H9 (cell line): ENCODE measurements at regions not wholly inside any gene's neighbourhood (a gene's known extent, or its start where the extent isn't known, plus 50 kb on each side); places are given as distances from the start of the nearest gene placed in this dataset.

Experiments
- DNase-seq: peaks from one replicate; pipeline ENCODE4 v3.0.0-alpha.2; 2017
- H2AFZ ChIP-seq: one replicate; pipeline ENCODE4 v1.6.1; 2013; ENCODE audit warnings: mild to moderate bottlenecking, low read length, control low read depth, moderate library complexity
- H2AK5ac ChIP-seq: 2 replicates; pipeline ENCODE4 v1.6.1; 2013; ENCODE audit warnings: low read length, control low read depth, mixed read lengths; ENCODE audit not compliant: insufficient read length
- H2BK120ac ChIP-seq: one replicate; pipeline ENCODE4 v1.6.1; 2013; ENCODE audit warnings: low read depth, mild to moderate bottlenecking, low read length, control low read depth, inconsistent platforms; ENCODE audit not compliant: poor library complexity, severe bottlenecking
- H2BK12ac ChIP-seq: 2 replicates; pipeline ENCODE4 v1.6.1; 2013; ENCODE audit warnings: low read length, control low read depth, mixed read lengths, low read depth; ENCODE audit not compliant: insufficient read length
- H2BK15ac ChIP-seq: 2 replicates; pipeline ENCODE4 v1.6.1; 2013; ENCODE audit warnings: low read depth, low read length, control low read depth
- H2BK20ac ChIP-seq: one replicate; pipeline ENCODE4 v1.6.1; 2013; ENCODE audit warnings: low read depth, mild to moderate bottlenecking, low read length, control low read depth, inconsistent platforms; ENCODE audit not compliant: poor library complexity, severe bottlenecking
- H2BK5ac ChIP-seq: 2 replicates; pipeline ENCODE4 v1.6.1; 2013; ENCODE audit warnings: low read length, control low read depth, mixed read lengths; ENCODE audit not compliant: insufficient read length
- H3K14ac ChIP-seq: 2 replicates; pipeline ENCODE4 v1.6.1; 2013; ENCODE audit warnings: low read length, control low read depth; ENCODE audit not compliant: insufficient read depth
- H3K18ac ChIP-seq: 2 replicates; pipeline ENCODE4 v1.6.1; 2013; ENCODE audit warnings: low read depth, mild to moderate bottlenecking, mixed read lengths, low read length, control low read depth; ENCODE audit not compliant: insufficient read length
- H3K23ac ChIP-seq: 2 replicates; pipeline ENCODE4 v1.6.1; 2013; ENCODE audit warnings: low read length, control low read depth, mixed read lengths, low read depth; ENCODE audit not compliant: insufficient read length
- H3K23me2 ChIP-seq: 2 replicates; pipeline ENCODE4 v1.6.1; 2013; ENCODE audit warnings: low read depth, mild to moderate bottlenecking, mixed read lengths, low read length, control low read depth; ENCODE audit not compliant: insufficient read length, poor library complexity, severe bottlenecking
- H3K27ac ChIP-seq: 2 replicates; pipeline ENCODE4 v1.5.1; 2013; ENCODE audit warnings: low read length, control low read depth, mixed read lengths, low read depth; ENCODE audit not compliant: insufficient read length
- H3K27me3 ChIP-seq: 2 replicates; pipeline ENCODE4 v1.6.1; 2013; ENCODE audit warnings: low read length, control low read depth, inconsistent platforms; ENCODE audit not compliant: insufficient read depth
- H3K4ac ChIP-seq: 2 replicates; pipeline ENCODE4 v1.6.1; 2013; ENCODE audit warnings: low read depth, mild to moderate bottlenecking, control low read depth, inconsistent platforms, low read length, moderate library complexity
- H3K4me1 ChIP-seq: 2 replicates; pipeline ENCODE4 v1.6.1; 2013; ENCODE audit warnings: low read length, control low read depth, inconsistent platforms; ENCODE audit not compliant: insufficient read depth
- H3K4me2 ChIP-seq: 2 replicates; pipeline ENCODE4 v1.6.1; 2013; ENCODE audit warnings: low read length, control low read depth, mixed read lengths; ENCODE audit not compliant: insufficient read length, insufficient read depth
- H3K56ac ChIP-seq: 2 replicates; pipeline ENCODE4 v1.6.1; 2013; ENCODE audit warnings: low read depth, mild to moderate bottlenecking, mixed read lengths, low read length, control low read depth; ENCODE audit not compliant: insufficient read length
- H3K79me1 ChIP-seq: 2 replicates; pipeline ENCODE4 v1.6.1; 2013; ENCODE audit warnings: low read depth, mild to moderate bottlenecking, moderate library complexity, low read length, control low read depth, inconsistent platforms; ENCODE audit not compliant: insufficient read depth, poor library complexity, severe bottlenecking
- H3K79me2 ChIP-seq: 2 replicates; pipeline ENCODE4 v1.6.1; 2013; ENCODE audit warnings: low read length, control low read depth, inconsistent platforms; ENCODE audit not compliant: insufficient read depth
- H3K9ac ChIP-seq: 2 replicates; pipeline ENCODE4 v1.6.1; 2013; ENCODE audit warnings: low read length, control low read depth, mixed read lengths; ENCODE audit not compliant: insufficient read length; ENCODE audit errors: extremely low read depth
- H3K9me3 ChIP-seq: one replicate; pipeline ENCODE4 v1.6.1; 2013; ENCODE audit warnings: low read depth, low read length, inconsistent platforms; ENCODE audit not compliant: control insufficient read depth
- H3T11ph ChIP-seq: one replicate; pipeline ENCODE4 v1.6.1; 2013; ENCODE audit warnings: mild to moderate bottlenecking, low read length, control low read depth, inconsistent platforms
- H4K20me1 ChIP-seq: one replicate; pipeline ENCODE4 v1.6.1; 2013; ENCODE audit not compliant: control insufficient read depth, insufficient read length, insufficient read depth
- H4K5ac ChIP-seq: 2 replicates; pipeline ENCODE4 v1.6.1; 2013; ENCODE audit warnings: low read depth, mild to moderate bottlenecking, mixed read lengths, low read length, control low read depth; ENCODE audit not compliant: insufficient read length
- H4K8ac ChIP-seq: replicated peaks from 2 replicates; pipeline ENCODE4 v1.6.1; 2013; ENCODE audit warnings: low read length, control low read depth, mixed read lengths, low read depth; ENCODE audit not compliant: insufficient read length
- H4K91ac ChIP-seq: 2 replicates; pipeline ENCODE4 v1.6.1; 2013; ENCODE audit warnings: low read depth, mild to moderate bottlenecking, moderate library complexity, mixed read lengths, low read length, control low read depth; ENCODE audit not compliant: insufficient read length
- H3K27ac Mint-ChIP-seq, 3 experiments: 2 replicates in 2 of 3; 3 replicates in 1 of 3; pipeline ENCODE4 v1.8.0; 2020 to 2021; ENCODE audit warnings: mixed read lengths in 3 of 3, mild to moderate bottlenecking in 1 of 3, moderate library complexity in 1 of 3
- H3K27me3 Mint-ChIP-seq: 2 replicates; pipeline ENCODE4 v1.8.0; 2021; ENCODE audit warnings: low read depth, mild to moderate bottlenecking, moderate library complexity, mixed read lengths
- H3K36me3 Mint-ChIP-seq, 3 experiments: 2 replicates in 2 of 3; 3 replicates in 1 of 3; pipeline ENCODE4 v1.8.0; 2020 to 2021; ENCODE audit warnings: low read depth in 3 of 3, mixed read lengths in 3 of 3; ENCODE audit not compliant: insufficient read depth in 1 of 3
- H3K4me1 Mint-ChIP-seq, 2 experiments: 2 replicates each; pipeline ENCODE4 v1.8.0; 2020; ENCODE audit warnings: mixed read lengths in 2 of 2
- H3K4me3 Mint-ChIP-seq, 2 experiments: 2 replicates in 1 of 2; 3 replicates in 1 of 2; pipeline ENCODE4 v1.8.0; 2020 to 2021; ENCODE audit warnings: mild to moderate bottlenecking in 2 of 2, mixed read lengths in 2 of 2, moderate library complexity in 1 of 2
- H3K9me3 Mint-ChIP-seq, 2 experiments: 2 replicates in 1 of 2; 3 replicates in 1 of 2; pipeline ENCODE4 v1.8.0; 2020; ENCODE audit warnings: mild to moderate bottlenecking in 2 of 2, mixed read lengths in 2 of 2, moderate library complexity in 1 of 2
- CTCF ChIP-seq: fragments of 200-600 bp; sonication (generic); conservative IDR thresholded peaks from 3 replicates; pipeline ENCODE4 v1.8.0; 2021; ENCODE audit warnings: antibody characterized with exemption, mild to moderate bottlenecking
- WGBS: extraction: QIAGEN DNeasy Blood & Tissue Kit; methylation state at CpG from one replicate; pipeline ENCODE4 v1.1.7; 2013; ENCODE audit warnings: missing lambda C conversion rate, low lambda C conversion rate, mixed read lengths; ENCODE audit not compliant: insufficient read length; ENCODE audit errors: extremely low coverage; 5-methylcytosine and 5-hydroxymethylcytosine counted together

GRCh38 chr6:28585335-28585734 lies 59.7 kb downstream of the GPX5 start:
- no peak overlapping the region for H3K4ac ChIP-seq
- H3K27me3 Mint-ChIP-seq = peaks cover 5% of the 10 kb centered on the region
- no peak overlapping the region for H2BK12ac ChIP-seq
- TF ChIP-seq CTCF = peak; percentile 24; the same call in 1 of the 3 replicates
- H3K79me1 ChIP-seq = no peaks in the 10 kb centered on the region
- H3K79me2 ChIP-seq = no peaks in the 10 kb centered on the region
- no peak overlapping the region for H4K91ac ChIP-seq
- peaks cover 27 to 34% of the 10 kb centered on the region in 2 experiments for H3K4me1 Mint-ChIP-seq
- peaks cover 0 to 3% of the 10 kb centered on the region in 2 experiments; a peak in 1 of 5 replicates for H3K9me3 Mint-ChIP-seq
- no peaks in the 10 kb centered on the region for H3K36me3 Mint-ChIP-seq
- no peak overlapping the region for H3K56ac ChIP-seq
- no CpG with 5 or more reads among the region's 1 CpG for WGBS
- H2BK5ac ChIP-seq = no peak overlapping the region
- H3K27me3 ChIP-seq = no peaks in the 10 kb centered on the region
- no peak overlapping the region for H3K4me2 ChIP-seq
- no peak overlapping the region for H3K27ac ChIP-seq
- no peak overlapping the region for H4K8ac ChIP-seq
- no peak overlapping the region for H2BK20ac ChIP-seq
- no peak overlapping the region for H4K5ac ChIP-seq
- H3K9ac ChIP-seq = no peak overlapping the region
- no peak overlapping the region for H3K14ac ChIP-seq
- no peaks in the 10 kb centered on the region for H4K20me1 ChIP-seq
- H3K23ac ChIP-seq = no peak overlapping the region
- no peak overlapping the region for H3K27ac Mint-ChIP-seq
- H2AK5ac ChIP-seq = no peak overlapping the region
- DNase-seq = no peak
- no peak overlapping the region for H2BK120ac ChIP-seq
- peaks cover 18% of the 10 kb centered on the region for H3K23me2 ChIP-seq
- H2BK15ac ChIP-seq = no peak overlapping the region
- 0 out of 2 replicates have a peak, but pooled peaks cover 3% of the 10 kb centered on the region for H3K4me1 ChIP-seq
- no peak overlapping the region for H3T11ph ChIP-seq
- H3K9me3 ChIP-seq = no peaks in the 10 kb centered on the region
- peak overlapping the region in 1 of 2 experiments; percentile 25; a peak in 2 of 5 replicates for H3K4me3 Mint-ChIP-seq
- no peak overlapping the region for H2AFZ ChIP-seq
- H3K18ac ChIP-seq = no peak overlapping the region
